ENCODE measurements at regions not wholly inside any gene's neighbourhood (a gene's known extent, or its start where the extent isn't known, plus 50 kb on each side); places are given as distances from the start of the nearest gene placed in this dataset.

- TF ChIP-seq CTCF (IDR thresholded peaks at IDR 0.05) (no peak), POLR2A (IDR thresholded peaks at IDR 0.05) (no peak)
Observed at GRCh38 chr12:78611504-78611903, 253.1 kb upstream of the SYT1 start.
